Activated naive CD4-positive, alpha-beta T cell treated with anti-CD3 and anti-CD28 coated beads, Interleukin-2, amount 50 U/mL, for 24 hours (primary cell): ENCODE measurements at regions not wholly inside any gene's neighbourhood (a gene's known extent, or its start where the extent isn't known, plus 50 kb on each side); places are given as distances from the start of the nearest gene placed in this dataset.

Source experiments
- H3K27ac Mint-ChIP-seq: one replicate; pipeline ENCODE4 v1.8.0; 2021; ENCODE audit warnings: mild to moderate bottlenecking, mixed read lengths
- H3K27me3 Mint-ChIP-seq: one replicate; pipeline ENCODE4 v1.8.0; 2021; ENCODE audit warnings: mixed read lengths
- H3K36me3 Mint-ChIP-seq: one replicate; pipeline ENCODE4 v1.8.0; 2021; ENCODE audit warnings: mixed read lengths
- H3K4me1 Mint-ChIP-seq: one replicate; pipeline ENCODE4 v1.8.0; 2021; ENCODE audit warnings: mixed read lengths
- H3K4me3 Mint-ChIP-seq: one replicate; pipeline ENCODE4 v1.8.0; 2021; ENCODE audit warnings: mild to moderate bottlenecking, mixed read lengths
- H3K9me3 Mint-ChIP-seq: one replicate; pipeline ENCODE4 v1.8.0; 2021; ENCODE audit warnings: mixed read lengths

GRCh38 chr2:196528486-196529223, 110.9 kb upstream of the CCDC150 start:
- no peak overlapping the region for H3K27ac Mint-ChIP-seq
- peaks cover 3% of the 10 kb centered on the region for H3K27me3 Mint-ChIP-seq
- no peaks in the 10 kb centered on the region for H3K36me3 Mint-ChIP-seq
- no peak overlapping the region for H3K4me3 Mint-ChIP-seq
- no peaks in the 10 kb centered on the region for H3K9me3 Mint-ChIP-seq
- H3K4me1 Mint-ChIP-seq: no peaks in the 10 kb centered on the region

- peaks cover 7% of the 10 kb centered on the region for H3K27me3 Mint-ChIP-seq
- no peak overlapping the region for H3K4me3 Mint-ChIP-seq
- no peaks in the 10 kb centered on the region for H3K36me3 Mint-ChIP-seq
- H3K4me1 Mint-ChIP-seq: no peaks in the 10 kb centered on the region
- no peaks in the 10 kb centered on the region for H3K9me3 Mint-ChIP-seq
- no peak overlapping the region for H3K27ac Mint-ChIP-seq
These were observed 108.6 kb upstream of the CCDC150 start for GRCh38 chr2:196530910-196531309.

DNA sequence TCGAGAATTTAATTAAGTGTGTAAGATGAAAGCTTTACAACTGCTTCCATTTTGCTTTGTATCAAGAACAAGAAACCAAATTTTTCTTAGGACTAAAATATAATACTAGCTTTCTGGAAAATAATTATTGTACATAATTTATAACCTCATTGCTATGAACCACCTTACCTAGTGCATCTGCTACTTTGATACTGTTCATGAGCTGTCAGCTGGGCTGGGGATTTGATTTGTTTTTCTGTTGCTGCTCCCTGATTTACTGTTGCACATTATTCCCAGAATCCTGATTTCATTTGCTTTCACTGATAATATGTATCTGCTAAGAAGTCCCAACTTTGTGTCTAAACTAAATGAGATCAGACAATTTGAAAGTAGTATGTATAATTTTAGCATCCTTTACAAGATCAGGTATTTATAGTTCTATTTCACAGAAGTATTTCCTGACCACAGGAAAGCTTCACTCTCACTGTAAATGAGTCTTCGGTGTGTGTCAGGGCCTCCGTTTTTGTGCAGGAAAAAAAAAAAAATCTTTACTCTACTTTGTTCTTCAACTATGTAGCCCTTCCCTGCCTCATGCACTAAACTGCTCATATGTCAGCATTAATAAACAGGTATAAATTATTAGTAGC, 105.6 kb upstream of the CCDC150 start:
- no peaks in the 10 kb centered on the region for H3K4me1 Mint-ChIP-seq
- no peak overlapping the region for H3K4me3 Mint-ChIP-seq
- no peaks in the 10 kb centered on the region for H3K9me3 Mint-ChIP-seq
- no peaks in the 10 kb centered on the region for H3K36me3 Mint-ChIP-seq
- no peak overlapping the region for H3K27ac Mint-ChIP-seq
- peaks cover 9% of the 10 kb centered on the region for H3K27me3 Mint-ChIP-seq

- Mint-ChIP-seq H3K36me3 (no peaks in the 10 kb centered on the region), H3K27ac (no peak overlapping the region), H3K9me3 (no peaks in the 10 kb centered on the region), H3K27me3 (peaks cover 9% of the 10 kb centered on the region), H3K4me3 (no peak overlapping the region), H3K4me1 (no peaks in the 10 kb centered on the region)
These were observed 105.0 kb upstream of the CCDC150 start for GRCh38 chr2:196534495-196534894.

DNA sequence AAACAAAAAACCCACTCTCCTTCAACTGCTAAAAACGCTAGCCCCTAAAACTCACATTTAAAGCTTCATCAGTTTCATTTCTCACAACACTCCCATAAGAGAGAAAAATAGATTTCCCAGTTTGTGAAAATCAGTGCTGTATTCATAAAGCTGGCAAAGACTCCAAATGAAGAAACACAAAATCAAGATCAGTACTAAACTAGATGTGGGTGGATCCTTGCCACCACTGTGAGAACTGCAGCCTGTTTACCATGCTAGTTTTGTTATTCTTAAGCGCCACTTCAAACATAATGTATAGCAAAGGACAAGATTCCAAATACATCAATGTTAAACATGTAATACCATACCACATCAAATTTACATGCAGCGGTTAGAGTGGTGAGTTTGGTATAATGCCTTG, 104.5 kb upstream of the CCDC150 start:
- Mint-ChIP-seq H3K4me3 (no peak overlapping the region), H3K36me3 (no peaks in the 10 kb centered on the region), H3K27ac (no peak overlapping the region), H3K27me3 (peaks cover 9% of the 10 kb centered on the region), H3K4me1 (no peaks in the 10 kb centered on the region), H3K9me3 (no peaks in the 10 kb centered on the region)

DNA sequence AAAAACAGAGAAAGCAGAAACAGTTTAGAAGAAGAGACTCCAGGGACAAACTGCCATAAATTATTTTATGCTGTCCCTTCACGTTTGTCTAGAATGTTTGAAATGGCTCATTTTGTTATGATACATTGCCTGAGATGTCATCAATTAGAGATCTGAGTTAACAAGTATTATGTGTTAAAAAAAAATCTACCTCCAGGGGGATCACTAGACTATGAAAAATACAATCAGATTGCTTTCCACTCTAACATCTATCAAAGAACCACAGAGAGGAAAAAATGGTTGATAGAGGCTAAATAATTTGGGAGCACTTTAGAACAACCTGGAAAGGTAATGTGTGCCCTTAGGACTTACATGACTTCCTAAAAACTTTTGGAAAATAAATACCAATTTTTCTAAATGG, 103.8 kb upstream of the CCDC150 start:
- H3K27ac Mint-ChIP-seq: no peak overlapping the region
- no peak overlapping the region for H3K4me3 Mint-ChIP-seq
- H3K27me3 Mint-ChIP-seq: peaks cover 9% of the 10 kb centered on the region
- H3K9me3 Mint-ChIP-seq: no peaks in the 10 kb centered on the region
- H3K36me3 Mint-ChIP-seq: no peaks in the 10 kb centered on the region
- H3K4me1 Mint-ChIP-seq: no peaks in the 10 kb centered on the region

DNA sequence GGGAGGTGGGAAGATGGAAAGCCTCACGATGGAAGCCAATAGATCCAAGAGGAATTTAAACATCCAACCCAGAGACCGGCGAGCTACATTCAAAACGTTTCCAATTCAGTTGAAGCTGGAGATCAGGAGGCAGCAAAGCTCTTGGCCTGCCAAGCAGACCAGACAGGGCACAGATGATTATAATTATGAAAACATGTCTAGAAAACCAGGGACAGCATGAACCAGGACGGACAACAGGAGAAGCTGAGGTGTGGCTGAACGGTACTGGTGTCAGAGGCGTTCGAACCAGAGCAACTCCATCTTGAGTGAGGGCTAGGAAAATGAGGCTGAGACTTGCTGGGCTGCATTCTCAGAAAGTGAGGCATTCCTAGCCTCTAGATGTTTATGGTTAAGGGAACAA, 102.2 kb upstream of the CCDC150 start:
- Mint-ChIP-seq H3K4me3 (no peak overlapping the region), H3K9me3 (no peaks in the 10 kb centered on the region), H3K36me3 (no peaks in the 10 kb centered on the region), H3K27ac (no peak overlapping the region), H3K4me1 (no peaks in the 10 kb centered on the region), H3K27me3 (peaks cover 11% of the 10 kb centered on the region)

DNA sequence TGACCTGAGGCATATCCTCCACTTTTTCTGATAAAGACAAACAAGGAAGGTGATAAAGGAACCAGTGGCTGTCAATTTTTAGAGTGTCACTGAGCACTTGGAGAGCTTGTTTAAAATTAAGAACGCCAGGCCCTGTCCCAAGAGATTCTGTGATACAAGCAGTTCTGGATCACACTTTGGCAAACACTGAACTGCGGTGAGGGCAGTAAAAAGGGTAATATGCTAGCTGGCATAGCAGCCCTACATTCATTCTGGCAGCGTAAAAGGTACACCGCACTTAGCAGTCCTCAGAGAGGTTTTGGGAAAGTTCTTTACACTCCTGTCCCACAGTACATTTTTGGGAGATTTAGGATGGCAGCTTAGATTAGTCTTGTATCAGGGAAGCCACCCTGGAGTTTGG, 101.3 kb upstream of the CCDC150 start:
- no peaks in the 10 kb centered on the region for H3K9me3 Mint-ChIP-seq
- no peak overlapping the region for H3K27ac Mint-ChIP-seq
- H3K27me3 Mint-ChIP-seq: peaks cover 10% of the 10 kb centered on the region
- no peak overlapping the region for H3K4me3 Mint-ChIP-seq
- H3K4me1 Mint-ChIP-seq: no peaks in the 10 kb centered on the region
- no peaks in the 10 kb centered on the region for H3K36me3 Mint-ChIP-seq

GRCh38 chr2:196538646-196539045, 100.9 kb upstream of the CCDC150 start:
- no peaks in the 10 kb centered on the region for H3K9me3 Mint-ChIP-seq
- peaks cover 8% of the 10 kb centered on the region for H3K27me3 Mint-ChIP-seq
- H3K27ac Mint-ChIP-seq: no peak overlapping the region
- no peaks in the 10 kb centered on the region for H3K36me3 Mint-ChIP-seq
- no peaks in the 10 kb centered on the region for H3K4me1 Mint-ChIP-seq
- H3K4me3 Mint-ChIP-seq: no peak overlapping the region

DNA sequence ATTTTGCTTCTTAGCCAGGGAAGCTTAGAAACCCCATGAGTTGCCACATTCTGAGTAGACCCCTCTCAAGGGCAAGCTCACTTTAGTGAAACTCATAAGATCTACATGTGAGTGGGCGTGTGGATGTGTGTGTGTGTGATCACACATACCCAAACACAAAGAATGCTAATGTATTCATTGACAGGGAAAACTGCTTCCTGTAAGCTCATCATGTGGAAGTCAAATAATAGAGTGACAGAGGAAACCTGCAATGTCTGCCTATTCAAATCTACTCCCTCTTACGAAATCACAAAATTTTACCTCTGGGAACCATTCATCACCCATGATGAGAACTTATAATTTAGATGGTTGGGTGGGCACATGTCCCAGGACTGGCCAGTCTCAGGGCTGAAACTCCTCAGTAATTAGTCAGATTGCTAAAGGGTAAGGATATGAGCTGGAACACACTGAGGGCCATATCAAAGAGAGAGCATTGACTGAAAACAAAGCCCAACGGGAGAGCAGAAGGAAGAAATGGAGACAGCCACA, 94.5 kb upstream of the CCDC150 start:
- no peaks in the 10 kb centered on the region for H3K9me3 Mint-ChIP-seq
- H3K4me1 Mint-ChIP-seq: no peaks in the 10 kb centered on the region
- H3K27me3 Mint-ChIP-seq: peaks cover 9% of the 10 kb centered on the region
- H3K27ac Mint-ChIP-seq: no peak overlapping the region
- H3K4me3 Mint-ChIP-seq: no peak overlapping the region
- no peaks in the 10 kb centered on the region for H3K36me3 Mint-ChIP-seq

GRCh38 chr2:196546151-196546919, 93.2 kb upstream of the CCDC150 start:
- Mint-ChIP-seq H3K27me3 (peaks cover 7% of the 10 kb centered on the region), H3K36me3 (no peaks in the 10 kb centered on the region), H3K9me3 (no peaks in the 10 kb centered on the region), H3K27ac (no peak overlapping the region), H3K4me3 (no peak overlapping the region), H3K4me1 (no peaks in the 10 kb centered on the region)

DNA sequence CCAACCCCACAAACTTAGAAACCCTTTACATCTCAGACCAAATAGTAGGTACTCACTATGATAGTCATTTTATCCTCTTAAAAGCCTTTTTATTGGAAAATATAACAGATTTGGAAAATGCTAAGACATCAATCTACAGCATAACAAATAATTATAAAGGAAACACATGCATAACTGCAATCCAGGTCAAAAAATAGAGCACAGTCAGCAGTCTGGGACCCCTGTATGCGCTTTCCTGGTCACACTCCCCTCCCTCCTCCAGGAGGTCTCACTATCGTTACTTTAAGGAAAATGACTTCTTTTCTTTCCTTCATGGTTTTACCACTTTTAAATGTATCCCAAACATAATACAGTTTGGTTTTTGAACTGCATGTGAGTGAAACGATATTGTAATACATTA, 90.5 kb upstream of the CCDC150 start:
- Mint-ChIP-seq H3K4me1 (no peaks in the 10 kb centered on the region), H3K9me3 (no peaks in the 10 kb centered on the region), H3K27ac (no peak overlapping the region), H3K27me3 (peaks cover 7% of the 10 kb centered on the region), H3K4me3 (no peak overlapping the region), H3K36me3 (no peaks in the 10 kb centered on the region)

GRCh38 chr2:196551014-196551413, 88.5 kb upstream of the CCDC150 start:
- H3K4me3 Mint-ChIP-seq: no peak overlapping the region
- no peaks in the 10 kb centered on the region for H3K36me3 Mint-ChIP-seq

GRCh38 chr2:196555161-196555560, 84.4 kb upstream of the CCDC150 start:
- no peaks in the 10 kb centered on the region for H3K4me1 Mint-ChIP-seq
- no peaks in the 10 kb centered on the region for H3K9me3 Mint-ChIP-seq
- H3K4me3 Mint-ChIP-seq: no peak overlapping the region
- H3K27me3 Mint-ChIP-seq: no peaks in the 10 kb centered on the region
- H3K36me3 Mint-ChIP-seq: no peaks in the 10 kb centered on the region
- H3K27ac Mint-ChIP-seq: no peak overlapping the region

More at GRCh38 chr2:196551014-196551413, 88.5 kb upstream of the CCDC150 start:
- Mint-ChIP-seq H3K9me3 (no peaks in the 10 kb centered on the region), H3K27ac (no peak overlapping the region), H3K4me1 (no peaks in the 10 kb centered on the region), H3K27me3 (peaks cover 5% of the 10 kb centered on the region)

DNA sequence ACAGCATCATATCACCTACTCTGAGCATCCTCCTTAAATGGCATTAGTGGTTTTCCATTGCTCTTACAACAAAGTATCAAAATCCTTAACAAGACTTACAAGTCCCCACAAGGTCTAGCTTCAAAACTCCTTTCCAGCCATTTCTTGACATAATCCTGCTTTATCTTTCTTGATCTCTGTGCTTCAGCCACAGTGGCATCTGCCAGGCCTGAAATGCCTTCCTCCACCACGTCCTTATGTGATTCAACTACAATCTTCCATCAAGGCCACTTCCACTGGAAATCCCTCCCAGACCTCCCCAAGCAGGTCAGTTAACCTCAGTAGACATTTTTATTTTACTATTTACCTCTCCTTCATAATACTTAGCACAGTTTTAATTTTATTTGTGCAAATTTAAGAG, 83.8 kb upstream of the CCDC150 start:
- H3K27me3 Mint-ChIP-seq: peaks cover under 1% of the 10 kb centered on the region
- no peaks in the 10 kb centered on the region for H3K9me3 Mint-ChIP-seq
- H3K4me1 Mint-ChIP-seq: no peaks in the 10 kb centered on the region
- no peaks in the 10 kb centered on the region for H3K36me3 Mint-ChIP-seq
- no peak overlapping the region for H3K4me3 Mint-ChIP-seq
- no peak overlapping the region for H3K27ac Mint-ChIP-seq

GRCh38 chr2:196558497-196558896, 81.0 kb upstream of the CCDC150 start:
- Mint-ChIP-seq H3K27me3 (peaks cover 10% of the 10 kb centered on the region), H3K36me3 (no peaks in the 10 kb centered on the region), H3K27ac (no peak overlapping the region), H3K9me3 (peaks cover 5% of the 10 kb centered on the region), H3K4me3 (no peak overlapping the region), H3K4me1 (no peaks in the 10 kb centered on the region)
